ENCODE measurements at regions not wholly inside any gene's neighbourhood (a gene's known extent, or its start where the extent isn't known, plus 50 kb on each side); places are given as distances from the start of the nearest gene placed in this dataset.

GRCh38 chr3:29140666-29141065 is 140.2 kb upstream of the RBMS3 start:
- H3K23ac ChIP-seq (ENCODE audit: low read depth, low read length, poor library complexity), result no peak overlapping the region
- no peak overlapping the region for H2BK5ac ChIP-seq (ENCODE audit: low read length)
- H3K4me3 ChIP-seq (ENCODE audit: low read length in 2 of 2), result no peak overlapping the region
- H3K4me1 ChIP-seq (ENCODE audit: control insufficient read depth in 2 of 2, insufficient read depth in 1 of 2, low read depth in 1 of 2, low read length in 2 of 2), result peaks cover 1 to 8% of the 10 kb centered on the region in 2 donors
- no peak for DNase-seq (ENCODE audit: low spot score)
- H3K27me3 ChIP-seq (ENCODE audit: control insufficient read depth in 3 of 3, insufficient read depth in 3 of 3, low read depth in 1 of 3, low read length in 3 of 3), result no peaks in the 10 kb centered on the region
- no peak overlapping the region for H3K4ac ChIP-seq (ENCODE audit: low read length)
- no peak overlapping the region for H3K9ac ChIP-seq (ENCODE audit: low read depth, low read length, poor library complexity)
- H2BK15ac ChIP-seq (ENCODE audit: low read length), result no peak overlapping the region
- no peak overlapping the region for H3K4me2 ChIP-seq (ENCODE audit: insufficient read depth, low read length, poor library complexity, severe bottlenecking)
- H4K91ac ChIP-seq (ENCODE audit: low read depth, low read length, poor library complexity), result no peak overlapping the region
- no peak overlapping the region for H2BK120ac ChIP-seq (ENCODE audit: low read depth, low read length)
- H2AFZ ChIP-seq (ENCODE audit: low read length), result peak overlapping the region; percentile 63
- H3K18ac ChIP-seq (ENCODE audit: low read length), result no peak overlapping the region
- H3K36me3 ChIP-seq (replicated peaks in 1 of 2; ENCODE audit: control insufficient read depth in 2 of 2, insufficient read depth in 2 of 2, low read length in 2 of 2), result no peaks in the 10 kb centered on the region
- H3K9me3 ChIP-seq (replicated peaks in 1 of 2; ENCODE audit: control insufficient read depth in 2 of 2, insufficient read depth in 1 of 2, low read depth in 1 of 2, low read length in 2 of 2), result peaks cover 0 to 2% of the 10 kb centered on the region in 2 donors
- H3K27ac ChIP-seq (replicated peaks; ENCODE audit: low read length), result no peak overlapping the region
- no CpG with 5 or more reads among the region's 1 CpG for WGBS, 2 donors (ENCODE audit: extremely low coverage in 2 of 2, insufficient read length in 2 of 2, insufficient replicate concordance in 1 of 2)
- H2BK12ac ChIP-seq (ENCODE audit: low read length), result no peak overlapping the region
- H2AK5ac ChIP-seq (ENCODE audit: low read depth, low read length), result no peak overlapping the region
- H3K14ac ChIP-seq (ENCODE audit: low read length), result no peak overlapping the region
- no peak overlapping the region for H4K8ac ChIP-seq (ENCODE audit: low read depth, low read length)
- no peaks in the 10 kb centered on the region for H3K79me1 ChIP-seq (ENCODE audit: low read depth, low read length)

- Histone ChIP-seq H3K4me1 (ENCODE audit: control insufficient read depth in 2 of 2, insufficient read depth in 1 of 2, low read depth in 1 of 2, low read length in 2 of 2) (peaks cover 1 to 8% of the 10 kb centered on the region in 2 donors), H3K79me1 (ENCODE audit: low read depth, low read length) (no peaks in the 10 kb centered on the region), H3K4ac (ENCODE audit: low read length) (no peak overlapping the region), H2AFZ (ENCODE audit: low read length) (peak overlapping the region; percentile 63), H3K4me3 (ENCODE audit: low read length in 2 of 2) (no peak overlapping the region), H2BK15ac (ENCODE audit: low read length) (no peak overlapping the region), H3K36me3 (replicated peaks in 1 of 2; ENCODE audit: control insufficient read depth in 2 of 2, insufficient read depth in 2 of 2, low read length in 2 of 2) (no peaks in the 10 kb centered on the region), H3K18ac (ENCODE audit: low read length) (no peak overlapping the region), H3K4me2 (ENCODE audit: insufficient read depth, low read length, poor library complexity, severe bottlenecking) (no peak overlapping the region), H2BK12ac (ENCODE audit: low read length) (no peak overlapping the region), H3K9ac (ENCODE audit: low read depth, low read length, poor library complexity) (no peak overlapping the region), H3K14ac (ENCODE audit: low read length) (no peak overlapping the region), H2AK5ac (ENCODE audit: low read depth, low read length) (no peak overlapping the region), H4K8ac (ENCODE audit: low read depth, low read length) (no peak overlapping the region), H3K9me3 (replicated peaks in 1 of 2; ENCODE audit: control insufficient read depth in 2 of 2, insufficient read depth in 1 of 2, low read depth in 1 of 2, low read length in 2 of 2) (peaks cover 0 to 2% of the 10 kb centered on the region in 2 donors), H2BK5ac (ENCODE audit: low read length) (no peak overlapping the region), H3K27me3 (ENCODE audit: control insufficient read depth in 3 of 3, insufficient read depth in 3 of 3, low read depth in 1 of 3, low read length in 3 of 3) (no peaks in the 10 kb centered on the region), H3K23ac (ENCODE audit: low read depth, low read length, poor library complexity) (no peak overlapping the region), H3K27ac (replicated peaks; ENCODE audit: low read length) (no peak overlapping the region), H2BK120ac (ENCODE audit: low read depth, low read length) (no peak overlapping the region), H4K91ac (ENCODE audit: low read depth, low read length, poor library complexity) (no peak overlapping the region)
- no peak for DNase-seq (ENCODE audit: low spot score)
- no CpG with 5 or more reads among the region's 4 CpGs for WGBS, 2 donors (ENCODE audit: extremely low coverage in 2 of 2, insufficient read length in 2 of 2, insufficient replicate concordance in 1 of 2)
Measured at GRCh38 chr3:29141197-29141917, 139.5 kb upstream of the RBMS3 start.

- H3K27me3 ChIP-seq (ENCODE audit: control insufficient read depth in 3 of 3, insufficient read depth in 3 of 3, low read depth in 1 of 3, low read length in 3 of 3), result no peaks in the 10 kb centered on the region
- H3K14ac ChIP-seq (ENCODE audit: low read length), result no peak overlapping the region
- H3K4me3 ChIP-seq (ENCODE audit: low read length in 2 of 2), result no peak overlapping the region
- no peak for DNase-seq (ENCODE audit: low spot score)
- no CpG with 5 or more reads among the region's 2 CpGs for WGBS, 2 donors (ENCODE audit: extremely low coverage in 2 of 2, insufficient read length in 2 of 2, insufficient replicate concordance in 1 of 2)
- peaks cover 1 to 8% of the 10 kb centered on the region in 2 donors for H3K4me1 ChIP-seq (ENCODE audit: control insufficient read depth in 2 of 2, insufficient read depth in 1 of 2, low read depth in 1 of 2, low read length in 2 of 2)
- no peak overlapping the region for H3K9ac ChIP-seq (ENCODE audit: low read depth, low read length, poor library complexity)
- H2BK12ac ChIP-seq (ENCODE audit: low read length), result no peak overlapping the region
- no peak overlapping the region for H4K8ac ChIP-seq (ENCODE audit: low read depth, low read length)
- no peak overlapping the region for H3K4me2 ChIP-seq (ENCODE audit: insufficient read depth, low read length, poor library complexity, severe bottlenecking)
- H2BK15ac ChIP-seq (ENCODE audit: low read length), result no peak overlapping the region
- H3K4ac ChIP-seq (ENCODE audit: low read length), result no peak overlapping the region
- H3K18ac ChIP-seq (ENCODE audit: low read length), result no peak overlapping the region
- no peak overlapping the region for H4K91ac ChIP-seq (ENCODE audit: low read depth, low read length, poor library complexity)
- no peak overlapping the region for H2AK5ac ChIP-seq (ENCODE audit: low read depth, low read length)
- no peak overlapping the region for H2BK5ac ChIP-seq (ENCODE audit: low read length)
- H3K23ac ChIP-seq (ENCODE audit: low read depth, low read length, poor library complexity), result no peak overlapping the region
- H2BK120ac ChIP-seq (ENCODE audit: low read depth, low read length), result no peak overlapping the region
- H3K9me3 ChIP-seq (replicated peaks in 1 of 2; ENCODE audit: control insufficient read depth in 2 of 2, insufficient read depth in 1 of 2, low read depth in 1 of 2, low read length in 2 of 2), result peaks cover 0 to 2% of the 10 kb centered on the region in 2 donors
- H3K36me3 ChIP-seq (replicated peaks in 1 of 2; ENCODE audit: control insufficient read depth in 2 of 2, insufficient read depth in 2 of 2, low read length in 2 of 2), result no peaks in the 10 kb centered on the region
- H3K79me1 ChIP-seq (ENCODE audit: low read depth, low read length), result no peaks in the 10 kb centered on the region
- peak overlapping the region; percentile 12 for H2AFZ ChIP-seq (ENCODE audit: low read length)
- H3K27ac ChIP-seq (replicated peaks; ENCODE audit: low read length), result no peak overlapping the region
Measured at GRCh38 chr3:29141918-29142275, 139.0 kb upstream of the RBMS3 start.

- H3K9ac ChIP-seq (ENCODE audit: low read depth, low read length, poor library complexity), result no peak overlapping the region
- no peaks in the 10 kb centered on the region for H3K79me1 ChIP-seq (ENCODE audit: low read depth, low read length)
- H2BK5ac ChIP-seq (ENCODE audit: low read length), result no peak overlapping the region
- no peaks in the 10 kb centered on the region for H3K36me3 ChIP-seq (replicated peaks in 1 of 2; ENCODE audit: control insufficient read depth in 2 of 2, insufficient read depth in 2 of 2, low read length in 2 of 2)
- no peak overlapping the region for H3K18ac ChIP-seq (ENCODE audit: low read length)
- no peak overlapping the region for H2BK15ac ChIP-seq (ENCODE audit: low read length)
- peaks cover 0 to 8% of the 10 kb centered on the region in 2 donors for H3K4me1 ChIP-seq (ENCODE audit: control insufficient read depth in 2 of 2, insufficient read depth in 1 of 2, low read depth in 1 of 2, low read length in 2 of 2)
- H3K27me3 ChIP-seq (ENCODE audit: control insufficient read depth in 3 of 3, insufficient read depth in 3 of 3, low read depth in 1 of 3, low read length in 3 of 3), result no peaks in the 10 kb centered on the region
- H3K9me3 ChIP-seq (replicated peaks in 1 of 2; ENCODE audit: control insufficient read depth in 2 of 2, insufficient read depth in 1 of 2, low read depth in 1 of 2, low read length in 2 of 2), result no peaks in the 10 kb centered on the region
- H2AK5ac ChIP-seq (ENCODE audit: low read depth, low read length), result no peak overlapping the region
- H4K91ac ChIP-seq (ENCODE audit: low read depth, low read length, poor library complexity), result no peak overlapping the region
- no peak for DNase-seq (ENCODE audit: low spot score)
- no peak overlapping the region for H4K8ac ChIP-seq (ENCODE audit: low read depth, low read length)
- no peak overlapping the region for H2BK12ac ChIP-seq (ENCODE audit: low read length)
- H3K14ac ChIP-seq (ENCODE audit: low read length), result no peak overlapping the region
- no peak overlapping the region for H3K4me3 ChIP-seq (ENCODE audit: low read length in 2 of 2)
- no peak overlapping the region for H3K27ac ChIP-seq (replicated peaks; ENCODE audit: low read length)
- H2AFZ ChIP-seq (ENCODE audit: low read length), result no peak overlapping the region
- no peak overlapping the region for H3K4me2 ChIP-seq (ENCODE audit: insufficient read depth, low read length, poor library complexity, severe bottlenecking)
- no CpG with 5 or more reads among the region's 3 CpGs for WGBS, 2 donors (ENCODE audit: extremely low coverage in 2 of 2, insufficient read length in 2 of 2, insufficient replicate concordance in 1 of 2)
- H2BK120ac ChIP-seq (ENCODE audit: low read depth, low read length), result no peak overlapping the region
- H3K23ac ChIP-seq (ENCODE audit: low read depth, low read length, poor library complexity), result no peak overlapping the region
- no peak overlapping the region for H3K4ac ChIP-seq (ENCODE audit: low read length)
Measured at GRCh38 chr3:29143151-29143550, 137.7 kb upstream of the RBMS3 start.
